HFF-Myc (cell line): ENCODE measurements at regions not wholly inside any gene's neighbourhood (a gene's known extent, or its start where the extent isn't known, plus 50 kb on each side); places are given as distances from the start of the nearest gene placed in this dataset.

Experiments
- DNase-seq: peaks from one replicate; pipeline ENCODE4 v3.0.0-alpha.2; 2011; ENCODE audit warnings: low read depth; ENCODE audit errors: extremely low read depth
- H3K4me3 ChIP-seq: replicated peaks from 2 replicates; pipeline ENCODE4 v1.5.1; 2011; ENCODE audit warnings: low read depth, mild to moderate bottlenecking, control low read depth, low read length
- CTCF ChIP-seq: IDR thresholded peaks from 2 replicates; pipeline ENCODE4 v1.5.1; 2012; ENCODE audit warnings: mild to moderate bottlenecking, low read depth, low read length, control low read depth; ENCODE audit errors: missing control alignments

- no peak overlapping the region for H3K4me3 ChIP-seq
- no peak for DNase-seq
- TF ChIP-seq CTCF = no peak
Measured at GRCh38 chr1:37284053-37284452, 190.3 kb upstream of the ZC3H12A start.

GRCh38 chr1:37286881-37287280 lies 187.5 kb upstream of the ZC3H12A start:
- no peak overlapping the region for H3K4me3 ChIP-seq
- no peak for DNase-seq
- no peak for TF ChIP-seq CTCF

- no peak for TF ChIP-seq CTCF
- no peak overlapping the region for H3K4me3 ChIP-seq
- DNase-seq = no peak
Measured at GRCh38 chr1:37288900-37289299, 185.5 kb upstream of the ZC3H12A start.

- H3K4me3 ChIP-seq = no peak overlapping the region
- DNase-seq = no peak
- no peak for TF ChIP-seq CTCF
Measured at GRCh38 chr1:37290718-37291117, 183.7 kb upstream of the ZC3H12A start.

- no peak for TF ChIP-seq CTCF
- DNase-seq = no peak
- no peak overlapping the region for H3K4me3 ChIP-seq
Measured at GRCh38 chr1:37292789-37293188, 181.6 kb upstream of the ZC3H12A start.

- no peak for DNase-seq
- no peak overlapping the region for H3K4me3 ChIP-seq
- TF ChIP-seq CTCF = no peak
Measured at GRCh38 chr1:37294096-37294495, 180.3 kb upstream of the ZC3H12A start.

- no peak for TF ChIP-seq CTCF
- no peak for DNase-seq
- no peak overlapping the region for H3K4me3 ChIP-seq
Measured at GRCh38 chr1:37294529-37294928, 179.9 kb upstream of the ZC3H12A start.
